GM18508 (cell line): ENCODE measurements at regions not wholly inside any gene's neighbourhood (a gene's known extent, or its start where the extent isn't known, plus 50 kb on each side); places are given as distances from the start of the nearest gene placed in this dataset.

Experiments used
- ATAC-seq: cut with Tn5 transposase; IDR thresholded peaks from one replicate; pipeline ENCODE4 v1.9.1; 2021; ENCODE audit warnings: moderate number of reproducible peaks; ENCODE audit not compliant: insufficient read depth, unreplicated experiment

GRCh38 chrX:6803607-6804006 is 268.7 kb upstream of the VCX3A start:
- no peak for ATAC-seq

- no peak for ATAC-seq
These were observed 258.1 kb upstream of the VCX3A start for GRCh38 chrX:6793000-6793399.

GRCh38 chrX:6783912-6784311 is 249.0 kb upstream of the VCX3A start:
- ATAC-seq = no peak

GRCh38 chrX:6782831-6783230 is 247.9 kb upstream of the VCX3A start:
- no peak for ATAC-seq

- ATAC-seq = no peak
These were observed 243.9 kb upstream of the VCX3A start for GRCh38 chrX:6778544-6779503.

- peak; percentile 77 for ATAC-seq
These were observed 242.5 kb upstream of the VCX3A start for GRCh38 chrX:6777238-6778002.

- ATAC-seq = no peak
These were observed 236.0 kb upstream of the VCX3A start for GRCh38 chrX:6770936-6771335.

GRCh38 chrX:6768881-6769280 is 234.0 kb upstream of the VCX3A start:
- no peak for ATAC-seq

GRCh38 chrX:6761251-6761650 is 226.3 kb upstream of the VCX3A start:
- ATAC-seq = no peak

- no peak for ATAC-seq
These were observed 224.9 kb upstream of the VCX3A start for GRCh38 chrX:6759655-6760375.

GRCh38 chrX:6758234-6758633 is 223.3 kb upstream of the VCX3A start:
- no peak for ATAC-seq

- no peak for ATAC-seq
These were observed 222.7 kb upstream of the VCX3A start for GRCh38 chrX:6757631-6758030.

- ATAC-seq = peak; percentile 58
These were observed 213.7 kb upstream of the VCX3A start for GRCh38 chrX:6748595-6748994.

GRCh38 chrX:6738518-6739470 is 203.9 kb upstream of the VCX3A start:
- ATAC-seq = peak; percentile 97

GRCh38 chrX:6734844-6735634 is 200.1 kb upstream of the VCX3A start:
- ATAC-seq = no peak

- no peak for ATAC-seq
These were observed 197.2 kb upstream of the VCX3A start for GRCh38 chrX:6732101-6732500.

GRCh38 chrX:6729626-6730025 is 194.7 kb upstream of the VCX3A start:
- no peak for ATAC-seq

- ATAC-seq = peak; percentile 46
These were observed 183.8 kb upstream of the VCX3A start for GRCh38 chrX:6718766-6719165.
